ENCODE measurements at regions not wholly inside any gene's neighbourhood (a gene's known extent, or its start where the extent isn't known, plus 50 kb on each side); places are given as distances from the start of the nearest gene placed in this dataset.

- H3K27me3 ChIP-seq (replicated peaks; ENCODE audit: insufficient read depth, low read depth, low read length, poor library complexity), result no peaks in the 10 kb centered on the region
- no peaks in the 10 kb centered on the region for H3K4me1 ChIP-seq (ENCODE audit: insufficient read depth, low read length, poor library complexity, severe bottlenecking)
- no peak overlapping the region for H3K4me3 ChIP-seq (ENCODE audit: low read depth, low read length, poor library complexity, severe bottlenecking)
- no TSS peak for BruUV-seq (replicated peaks)
- no peak for DNase-seq (ENCODE audit: low spot score)
- TF ChIP-seq, protein P1, sequence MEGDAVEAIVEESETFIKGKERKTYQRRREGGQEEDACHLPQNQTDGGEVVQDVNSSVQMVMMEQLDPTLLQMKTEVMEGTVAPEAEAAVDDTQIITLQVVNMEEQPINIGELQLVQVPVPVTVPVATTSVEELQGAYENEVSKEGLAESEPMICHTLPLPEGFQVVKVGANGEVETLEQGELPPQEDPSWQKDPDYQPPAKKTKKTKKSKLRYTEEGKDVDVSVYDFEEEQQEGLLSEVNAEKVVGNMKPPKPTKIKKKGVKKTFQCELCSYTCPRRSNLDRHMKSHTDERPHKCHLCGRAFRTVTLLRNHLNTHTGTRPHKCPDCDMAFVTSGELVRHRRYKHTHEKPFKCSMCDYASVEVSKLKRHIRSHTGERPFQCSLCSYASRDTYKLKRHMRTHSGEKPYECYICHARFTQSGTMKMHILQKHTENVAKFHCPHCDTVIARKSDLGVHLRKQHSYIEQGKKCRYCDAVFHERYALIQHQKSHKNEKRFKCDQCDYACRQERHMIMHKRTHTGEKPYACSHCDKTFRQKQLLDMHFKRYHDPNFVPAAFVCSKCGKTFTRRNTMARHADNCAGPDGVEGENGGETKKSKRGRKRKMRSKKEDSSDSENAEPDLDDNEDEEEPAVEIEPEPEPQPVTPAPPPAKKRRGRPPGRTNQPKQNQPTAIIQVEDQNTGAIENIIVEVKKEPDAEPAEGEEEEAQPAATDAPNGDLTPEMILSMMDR (conservative IDR thresholded peaks at IDR 0.05; ENCODE audit: low read depth, low read length), result no peak
- no peak for TF ChIP-seq EZH2 (IDR thresholded peaks at IDR 0.05; ENCODE audit: borderline replicate concordance, low read depth, low read length, poor library complexity, severe bottlenecking)
- H3K36me3 ChIP-seq (ENCODE audit: insufficient read depth, low read length, poor library complexity, severe bottlenecking), result no peaks in the 10 kb centered on the region
- intact Hi-C loops (cut with micrococcal nuclease; ENCODE audit: unreplicated experiment), result no loop called here
- peaks cover 5% of the 10 kb centered on the region for H3K9me3 ChIP-seq (ENCODE audit: low read depth, low read length, poor library complexity, severe bottlenecking)
- POLR2A ChIA-PET (ENCODE audit: low non-redundant PET), result no interaction called here
- CTCF ChIA-PET, result no interaction called here
- no peak overlapping the region for H3K27ac ChIP-seq (ENCODE audit: low read depth, low read length, poor library complexity, severe bottlenecking)
Observed at GRCh38 chr14:35456261-35456660, 51.7 kb upstream of the NFKBIA start.

DNA sequence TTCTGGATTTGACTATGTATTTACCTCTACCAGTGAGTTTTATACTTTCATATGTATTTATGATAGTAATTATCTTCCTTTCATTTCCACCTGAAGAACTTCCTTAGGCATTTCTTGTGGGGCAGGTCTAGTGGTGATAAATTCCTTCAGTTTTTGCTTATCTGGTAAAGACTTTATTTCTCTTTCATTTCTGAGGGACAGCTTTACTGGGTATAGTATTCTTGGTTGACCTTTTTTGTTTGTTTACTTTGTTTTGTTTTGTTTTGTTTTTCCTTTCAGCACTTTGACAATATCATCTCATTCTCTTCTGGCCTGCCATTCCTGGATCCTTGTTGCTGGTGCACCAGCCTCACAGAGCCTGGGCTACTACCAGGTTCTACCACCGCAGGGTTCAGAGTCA is 53.9 kb upstream of the NFKBIA start:
- Histone ChIP-seq H3K4me1 (ENCODE audit: insufficient read depth, low read length, poor library complexity, severe bottlenecking) (no peaks in the 10 kb centered on the region), H3K4me3 (ENCODE audit: low read depth, low read length, poor library complexity, severe bottlenecking) (no peak overlapping the region), H3K27me3 (replicated peaks; ENCODE audit: insufficient read depth, low read depth, low read length, poor library complexity) (no peaks in the 10 kb centered on the region), H3K36me3 (ENCODE audit: insufficient read depth, low read length, poor library complexity, severe bottlenecking) (no peaks in the 10 kb centered on the region), H3K9me3 (ENCODE audit: low read depth, low read length, poor library complexity, severe bottlenecking) (peaks cover 5% of the 10 kb centered on the region), H3K27ac (ENCODE audit: low read depth, low read length, poor library complexity, severe bottlenecking) (no peak overlapping the region)
- ChIA-PET POLR2A (ENCODE audit: low non-redundant PET) (no interaction called here), CTCF (no interaction called here)
- no peak for DNase-seq (ENCODE audit: low spot score)
- TF ChIP-seq EZH2 (IDR thresholded peaks at IDR 0.05; ENCODE audit: borderline replicate concordance, low read depth, low read length, poor library complexity, severe bottlenecking), result no peak
- TF ChIP-seq, protein P1 (conservative IDR thresholded peaks at IDR 0.05; ENCODE audit: low read depth, low read length), result no peak
- intact Hi-C loops (cut with micrococcal nuclease; ENCODE audit: unreplicated experiment), result no loop called here
- BruUV-seq (replicated peaks), result no TSS peak

DNA sequence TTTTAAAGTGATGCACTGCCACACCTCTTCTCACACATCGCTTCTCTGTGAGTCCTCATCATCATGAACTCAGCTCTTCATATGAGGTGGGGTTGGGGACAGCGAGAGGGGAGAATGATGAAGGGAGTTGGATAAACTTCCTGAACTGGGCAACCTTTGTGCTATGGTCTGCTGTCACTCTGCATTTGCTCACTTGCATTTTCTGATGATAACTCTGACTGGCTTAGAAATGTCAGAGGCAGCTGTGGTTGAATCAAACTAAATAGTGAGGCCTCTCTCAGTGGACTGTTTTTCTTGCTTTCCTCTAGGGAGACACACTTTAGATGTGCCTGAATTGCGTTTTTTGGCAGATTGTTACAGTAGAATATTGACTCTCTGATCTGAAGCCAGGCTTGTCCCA is 55.2 kb upstream of the NFKBIA start:
- ChIA-PET CTCF (no interaction called here), POLR2A (ENCODE audit: low non-redundant PET) (no interaction called here)
- H3K27ac ChIP-seq (ENCODE audit: low read depth, low read length, poor library complexity, severe bottlenecking), result no peak overlapping the region
- no peaks in the 10 kb centered on the region for H3K27me3 ChIP-seq (replicated peaks; ENCODE audit: insufficient read depth, low read depth, low read length, poor library complexity)
- H3K4me1 ChIP-seq (ENCODE audit: insufficient read depth, low read length, poor library complexity, severe bottlenecking), result no peaks in the 10 kb centered on the region
- no peaks in the 10 kb centered on the region for H3K36me3 ChIP-seq (ENCODE audit: insufficient read depth, low read length, poor library complexity, severe bottlenecking)
- TF ChIP-seq, protein P1 (conservative IDR thresholded peaks at IDR 0.05; ENCODE audit: low read depth, low read length), result no peak
- TF ChIP-seq EZH2 (IDR thresholded peaks at IDR 0.05; ENCODE audit: borderline replicate concordance, low read depth, low read length, poor library complexity, severe bottlenecking), result no peak
- intact Hi-C loops (cut with micrococcal nuclease; ENCODE audit: unreplicated experiment), result no loop called here
- peaks cover 5% of the 10 kb centered on the region for H3K9me3 ChIP-seq (ENCODE audit: low read depth, low read length, poor library complexity, severe bottlenecking)
- DNase-seq (ENCODE audit: low spot score), result no peak
- H3K4me3 ChIP-seq (ENCODE audit: low read depth, low read length, poor library complexity, severe bottlenecking), result no peak overlapping the region
- no TSS peak for BruUV-seq (replicated peaks)
